ENCODE measurements at regions not wholly inside any gene's neighbourhood (a gene's known extent, or its start where the extent isn't known, plus 50 kb on each side); places are given as distances from the start of the nearest gene placed in this dataset.

GRCh38 chr14:71563492-71564153 lies 368.6 kb upstream of the RGS6 start:
- TF ChIP-seq, protein P1, sequence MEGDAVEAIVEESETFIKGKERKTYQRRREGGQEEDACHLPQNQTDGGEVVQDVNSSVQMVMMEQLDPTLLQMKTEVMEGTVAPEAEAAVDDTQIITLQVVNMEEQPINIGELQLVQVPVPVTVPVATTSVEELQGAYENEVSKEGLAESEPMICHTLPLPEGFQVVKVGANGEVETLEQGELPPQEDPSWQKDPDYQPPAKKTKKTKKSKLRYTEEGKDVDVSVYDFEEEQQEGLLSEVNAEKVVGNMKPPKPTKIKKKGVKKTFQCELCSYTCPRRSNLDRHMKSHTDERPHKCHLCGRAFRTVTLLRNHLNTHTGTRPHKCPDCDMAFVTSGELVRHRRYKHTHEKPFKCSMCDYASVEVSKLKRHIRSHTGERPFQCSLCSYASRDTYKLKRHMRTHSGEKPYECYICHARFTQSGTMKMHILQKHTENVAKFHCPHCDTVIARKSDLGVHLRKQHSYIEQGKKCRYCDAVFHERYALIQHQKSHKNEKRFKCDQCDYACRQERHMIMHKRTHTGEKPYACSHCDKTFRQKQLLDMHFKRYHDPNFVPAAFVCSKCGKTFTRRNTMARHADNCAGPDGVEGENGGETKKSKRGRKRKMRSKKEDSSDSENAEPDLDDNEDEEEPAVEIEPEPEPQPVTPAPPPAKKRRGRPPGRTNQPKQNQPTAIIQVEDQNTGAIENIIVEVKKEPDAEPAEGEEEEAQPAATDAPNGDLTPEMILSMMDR (IDR thresholded peaks at IDR 0.05) = no peak
- TF ChIP-seq POLR2AphosphoS5 (IDR thresholded peaks at IDR 0.05) = no peak
